ENCODE measurements at regions not wholly inside any gene's neighbourhood (a gene's known extent, or its start where the extent isn't known, plus 50 kb on each side); places are given as distances from the start of the nearest gene placed in this dataset.

GRCh38 chr6:56753811-56754210 is 111.1 kb upstream of the DST start:
- Histone ChIP-seq H3K9ac (ENCODE audit: insufficient read depth, low read depth, low read length) (no peak overlapping the region), H3K27ac (ENCODE audit: extremely low read length, insufficient read depth, low read length) (no peak overlapping the region), H3K36me3 (replicated peaks in 1 of 2; ENCODE audit: control insufficient read depth in 1 of 2, insufficient read depth in 2 of 2, low read length in 2 of 2) (no peaks in the 10 kb centered on the region), H3K9me3 (ENCODE audit: low read length) (no peaks in the 10 kb centered on the region), H3K4me2 (ENCODE audit: low read depth, low read length) (no peak overlapping the region), H3K4me3 (replicated peaks in 1 of 3; ENCODE audit: insufficient read depth in 1 of 3, low read depth in 2 of 3, low read length in 3 of 3) (no peak overlapping the region), H4K20me1 (ENCODE audit: insufficient read depth, low read length) (no peaks in the 10 kb centered on the region), H3K79me2 (ENCODE audit: insufficient read depth, low read length) (no peaks in the 10 kb centered on the region), H3K27me3 (ENCODE audit: control insufficient read depth in 1 of 2, insufficient read depth in 2 of 2, low read length in 2 of 2) (no peaks in the 10 kb centered on the region), H3K4me1 (ENCODE audit: insufficient read depth, low read length) (no peaks in the 10 kb centered on the region; the same call in 1 of the 2 replicates), H2AFZ (ENCODE audit: low read length) (no peak overlapping the region)
- BruUV-seq (replicated peaks): no TSS peak
- intact Hi-C loops (cut with micrococcal nuclease; ENCODE audit: unreplicated experiment) (no loop called here), in situ Hi-C loops (cut with HindIII; ENCODE audit: extremely low pct_ligation_motif_present, low pct_unique_long_range_greater_than_20kb) (loop anchor here (5.0 kb wide), 1 partner anchor 37 kb away; no protein-coding TSS in a partner anchor)
- ATAC-seq (no peak), DNase-seq (ENCODE audit: low spot score) (no peak), FAIRE-seq (no peak)
- WGBS (ENCODE audit: low lambda C conversion rate): 94% methylated on average over 1 of the region's 1 CpG
- POLR2A ChIA-PET: no interaction called here
- TF ChIP-seq ZNF761 (CRISPR knock-in tag; conservative IDR thresholded peaks at IDR 0.05) (no peak), HDAC1 (CRISPR knock-in tag; IDR thresholded peaks at IDR 0.05) (no peak), RFXANK (CRISPR knock-in tag; IDR thresholded peaks at IDR 0.05) (no peak), SIN3B (IDR thresholded peaks at IDR 0.05; ENCODE audit: low read length) (no peak), JUNB (CRISPR knock-in tag; IDR thresholded peaks at IDR 0.05; ENCODE audit: borderline replicate concordance) (no peak), RNF219 (CRISPR knock-in tag; IDR thresholded peaks at IDR 0.05) (no peak), ZBTB26 (CRISPR knock-in tag; IDR thresholded peaks at IDR 0.05; ENCODE audit: borderline replicate concordance) (no peak), ZNF121 (CRISPR knock-in tag; IDR thresholded peaks at IDR 0.05) (no peak), ZNF251 (CRISPR knock-in tag; IDR thresholded peaks at IDR 0.05) (no peak), HOXA7 (CRISPR knock-in tag; IDR thresholded peaks at IDR 0.05) (no peak), ZNF337 (CRISPR knock-in tag; IDR thresholded peaks at IDR 0.05; ENCODE audit: borderline replicate concordance, low read depth) (no peak), NFRKB (IDR thresholded peaks at IDR 0.05) (no peak)
- TF ChIP-seq, protein P1, sequence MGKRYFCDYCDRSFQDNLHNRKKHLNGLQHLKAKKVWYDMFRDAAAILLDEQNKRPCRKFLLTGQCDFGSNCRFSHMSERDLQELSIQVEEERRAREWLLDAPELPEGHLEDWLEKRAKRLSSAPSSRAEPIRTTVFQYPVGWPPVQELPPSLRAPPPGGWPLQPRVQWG (CRISPR knock-in tag; IDR thresholded peaks at IDR 0.05; ENCODE audit: borderline replicate concordance, low read depth): no peak
- CTCF ChIA-PET (ENCODE audit: low intra/inter-chr PET ratio, low total read pairs): interaction anchor here (1.5 kb wide), 1 partner anchor 44 kb away, joined by 3 read pairs; no protein-coding TSS in a partner anchor

Data from HepG2 (cell line).